ENCODE measurements at regions not wholly inside any gene's neighbourhood (a gene's known extent, or its start where the extent isn't known, plus 50 kb on each side); places are given as distances from the start of the nearest gene placed in this dataset.

- H3K36me3 ChIP-seq, result no peaks in the 10 kb centered on the region
- no peaks in the 10 kb centered on the region for H3K36me3 Mint-ChIP-seq
- H2AFZ ChIP-seq (replicated peaks), result no peak overlapping the region
- no peak overlapping the region for H3K9ac ChIP-seq
- no peaks in the 10 kb centered on the region for H3F3A ChIP-seq (ENCODE audit: low read depth)
- H3K9me3 Mint-ChIP-seq, result peaks cover 4% of the 10 kb centered on the region
- H3K27me3 Mint-ChIP-seq (ENCODE audit: insufficient read depth, low read depth), result peaks cover 9% of the 10 kb centered on the region
- H3K79me2 ChIP-seq (ENCODE audit: low read depth), result no peaks in the 10 kb centered on the region
- no peak overlapping the region for H3K27ac Mint-ChIP-seq
- peaks cover 14% of the 10 kb centered on the region for H3K4me1 ChIP-seq
- peaks cover 40% of the 10 kb centered on the region for H3K27me3 ChIP-seq
- no peak overlapping the region for H3K27ac ChIP-seq
- peaks cover 9% of the 10 kb centered on the region for H3K4me1 Mint-ChIP-seq
- H4K20me1 ChIP-seq (ENCODE audit: low read depth), result no peaks in the 10 kb centered on the region
- H3K4me3 ChIP-seq, result no peak overlapping the region
- H3K4me2 ChIP-seq, result no peak overlapping the region
- no peak for TF ChIP-seq CTCF (IDR thresholded peaks at IDR 0.05)
- TF ChIP-seq EZH2phosphoT487 (IDR thresholded peaks at IDR 0.05), result no peak
- no peak for TF ChIP-seq EZH2 (IDR thresholded peaks at IDR 0.05)
- H3K9me3 ChIP-seq (ENCODE audit: low read depth), result no peaks in the 10 kb centered on the region
- H3K4me3 Mint-ChIP-seq, result no peak overlapping the region
- peak; percentile 44 for DNase-seq (ENCODE audit: low spot score)
Observed at GRCh38 chr20:61149636-61150035, 102.4 kb upstream of the CDH4 start.

- Mint-ChIP-seq H3K4me3 (no peak overlapping the region), H3K36me3 (no peaks in the 10 kb centered on the region), H3K9me3 (peaks cover 10% of the 10 kb centered on the region), H3K27me3 (ENCODE audit: insufficient read depth, low read depth) (peaks cover 11% of the 10 kb centered on the region), H3K27ac (no peak overlapping the region), H3K4me1 (peaks cover 17% of the 10 kb centered on the region)
- no peak overlapping the region for H3K4me3 ChIP-seq
- peaks cover 6% of the 10 kb centered on the region for H3K4me1 ChIP-seq
- no peak overlapping the region for H3K27ac ChIP-seq
- no peak overlapping the region for H3K9ac ChIP-seq
- no peaks in the 10 kb centered on the region for H3K79me2 ChIP-seq (ENCODE audit: low read depth)
- H3K9me3 ChIP-seq (ENCODE audit: low read depth), result no peaks in the 10 kb centered on the region
- peaks cover 12% of the 10 kb centered on the region for H3K27me3 ChIP-seq
- no peak for TF ChIP-seq EZH2 (IDR thresholded peaks at IDR 0.05)
- TF ChIP-seq EZH2phosphoT487 (IDR thresholded peaks at IDR 0.05), result no peak
- TF ChIP-seq CTCF (IDR thresholded peaks at IDR 0.05), result no peak
- H4K20me1 ChIP-seq (ENCODE audit: low read depth), result no peaks in the 10 kb centered on the region
- DNase-seq (ENCODE audit: low spot score), result no peak
- H3F3A ChIP-seq (ENCODE audit: low read depth), result no peaks in the 10 kb centered on the region
- H2AFZ ChIP-seq (replicated peaks), result no peak overlapping the region
- no peak overlapping the region for H3K4me2 ChIP-seq
- H3K36me3 ChIP-seq, result no peaks in the 10 kb centered on the region
Observed at GRCh38 chr20:61157301-61157700, 94.8 kb upstream of the CDH4 start.

DNA sequence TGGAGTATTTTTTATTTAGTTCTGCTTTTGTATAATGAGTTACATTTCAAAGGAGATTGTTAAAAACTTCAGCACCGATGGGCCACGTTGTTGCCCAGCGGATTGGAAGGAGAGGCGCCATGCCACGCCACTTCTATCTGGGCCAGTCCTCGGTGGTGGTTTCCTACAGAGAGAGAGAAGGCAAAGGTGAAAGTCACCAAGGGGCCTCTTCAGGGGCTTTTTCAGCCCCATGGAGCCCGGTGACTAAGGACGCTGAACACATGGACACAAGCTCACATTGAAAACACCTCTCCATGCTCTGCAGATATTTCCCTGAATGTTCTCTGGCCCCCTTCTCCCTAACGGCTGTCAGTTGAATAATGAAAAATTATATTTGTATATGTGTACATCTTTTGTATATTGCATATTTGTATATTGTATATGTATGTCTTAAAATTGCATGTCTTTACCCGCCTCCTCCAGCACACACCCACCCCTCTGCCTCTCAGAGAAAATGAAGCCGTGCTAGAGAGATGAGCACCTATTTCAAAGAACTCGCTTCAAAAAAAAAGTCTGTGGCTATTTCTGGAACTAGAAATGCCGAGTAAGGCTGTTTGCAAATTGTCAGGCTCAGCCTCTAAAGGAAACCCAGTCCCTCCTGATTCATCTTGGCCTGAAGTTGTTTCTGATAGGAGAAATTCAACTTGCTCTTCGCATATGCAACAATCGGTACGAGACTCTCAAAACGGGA is 91.9 kb upstream of the CDH4 start:
- no peaks in the 10 kb centered on the region for H4K20me1 ChIP-seq (ENCODE audit: low read depth)
- H3K4me1 ChIP-seq, result peaks cover 6% of the 10 kb centered on the region
- H3K27me3 ChIP-seq, result peaks cover 23% of the 10 kb centered on the region
- H3K79me2 ChIP-seq (ENCODE audit: low read depth), result no peaks in the 10 kb centered on the region
- Mint-ChIP-seq H3K36me3 (no peaks in the 10 kb centered on the region), H3K4me1 (peaks cover 21% of the 10 kb centered on the region), H3K9me3 (peaks cover 7% of the 10 kb centered on the region), H3K27ac (no peak overlapping the region), H3K4me3 (no peak overlapping the region), H3K27me3 (ENCODE audit: insufficient read depth, low read depth) (peaks cover 8% of the 10 kb centered on the region)
- H2AFZ ChIP-seq (replicated peaks), result no peak overlapping the region
- H3F3A ChIP-seq (ENCODE audit: low read depth), result no peaks in the 10 kb centered on the region
- H3K27ac ChIP-seq, result no peak overlapping the region
- no peaks in the 10 kb centered on the region for H3K9me3 ChIP-seq (ENCODE audit: low read depth)
- no peak overlapping the region for H3K4me3 ChIP-seq
- H3K9ac ChIP-seq, result no peak overlapping the region
- no peak overlapping the region for H3K4me2 ChIP-seq
- TF ChIP-seq EZH2 (IDR thresholded peaks at IDR 0.05) (no peak), EZH2phosphoT487 (IDR thresholded peaks at IDR 0.05) (no peak), CTCF (IDR thresholded peaks at IDR 0.05) (no peak)
- no peak for DNase-seq (ENCODE audit: low spot score)
- no peaks in the 10 kb centered on the region for H3K36me3 ChIP-seq
